Right renal cortex interstitium (tissue), 3 donors: ENCODE measurements at regions not wholly inside any gene's neighbourhood (a gene's known extent, or its start where the extent isn't known, plus 50 kb on each side); places are given as distances from the start of the nearest gene placed in this dataset.
"Not testable (repeated sequence)": the region's sequence is repeated elsewhere in the genome, so short reads cannot be mapped to it uniquely, and the experiment has no call there.

Source experiments
- DNase-seq, 3 donors: peaks; one replicate each; pipeline ENCODE4 v3.0.0-alpha.2; 2013; ENCODE audit warnings: low read depth in 3 of 3, low spot score in 2 of 3

GRCh38 chr2:212715411-212715810 is 176.8 kb upstream of the ERBB4 start:
- DNase-seq: not testable (repeated sequence)

- DNase-seq: no peak
These were observed 175.1 kb upstream of the ERBB4 start for GRCh38 chr2:212713681-212714080.

- DNase-seq: no peak
These were observed 174.4 kb upstream of the ERBB4 start for GRCh38 chr2:212712991-212713390.

DNA sequence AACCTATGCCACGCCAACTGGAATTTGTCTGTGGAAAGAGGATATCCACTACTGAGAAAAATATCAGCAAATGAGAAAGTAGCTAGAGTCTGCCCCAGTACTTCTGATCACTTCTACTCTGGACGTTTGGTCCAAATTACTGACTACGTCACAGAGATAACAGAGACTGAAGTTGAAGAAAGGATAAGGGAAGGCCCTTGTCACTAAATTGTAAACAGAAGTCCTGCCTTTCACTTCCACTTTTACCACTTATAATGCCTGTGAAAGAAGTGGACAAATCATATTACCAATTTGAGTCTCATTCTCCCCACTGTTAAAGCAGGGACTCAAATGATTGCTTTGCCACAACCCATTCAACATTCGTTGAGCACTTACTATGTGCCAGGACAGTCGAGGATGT is 173.9 kb upstream of the ERBB4 start:
- no peak for DNase-seq

DNA sequence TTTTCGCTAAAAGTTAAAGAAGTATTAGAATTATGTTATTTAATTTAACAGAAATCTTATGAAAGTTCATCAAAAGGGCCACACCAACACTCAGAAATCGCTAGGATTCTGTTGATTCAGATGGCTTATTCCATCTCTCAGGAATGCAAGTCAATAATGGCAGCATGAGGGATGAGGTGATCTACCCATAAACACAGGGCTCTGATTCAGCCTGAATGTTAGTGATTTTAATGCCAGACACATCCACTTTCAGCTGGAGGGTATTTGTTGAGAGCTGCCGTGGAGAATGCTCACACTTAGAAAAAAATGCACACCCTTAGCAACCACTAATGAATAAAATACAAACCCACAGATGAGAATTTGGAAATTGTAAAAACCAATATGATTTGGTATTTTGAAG is 173.3 kb upstream of the ERBB4 start:
- no peak for DNase-seq

- no peak for DNase-seq
These were observed 170.7 kb upstream of the ERBB4 start for GRCh38 chr2:212709280-212709679.

- DNase-seq: no peak
These were observed 169.8 kb upstream of the ERBB4 start for GRCh38 chr2:212708355-212708754.

GRCh38 chr2:212695426-212695825 is 156.8 kb upstream of the ERBB4 start:
- no peak for DNase-seq

DNA sequence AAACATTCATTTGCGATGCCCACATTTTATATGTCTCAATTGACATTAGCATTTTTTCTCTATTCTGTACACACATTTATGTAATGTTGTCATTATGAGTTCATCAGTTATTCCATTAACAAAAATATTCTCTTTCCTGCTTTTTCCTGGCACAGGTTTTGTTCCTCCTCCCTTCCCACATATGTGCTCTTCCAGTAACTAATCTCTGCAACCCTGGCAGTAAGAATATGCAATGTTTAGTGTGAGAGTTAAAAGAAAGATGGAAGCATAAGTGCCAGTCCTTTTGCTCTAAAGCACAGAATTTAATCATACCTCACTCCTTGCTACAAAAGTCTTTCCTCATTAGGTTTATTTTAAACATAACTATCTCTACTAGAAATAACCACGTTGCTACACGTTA is 155.8 kb upstream of the ERBB4 start:
- DNase-seq: no peak

DNA sequence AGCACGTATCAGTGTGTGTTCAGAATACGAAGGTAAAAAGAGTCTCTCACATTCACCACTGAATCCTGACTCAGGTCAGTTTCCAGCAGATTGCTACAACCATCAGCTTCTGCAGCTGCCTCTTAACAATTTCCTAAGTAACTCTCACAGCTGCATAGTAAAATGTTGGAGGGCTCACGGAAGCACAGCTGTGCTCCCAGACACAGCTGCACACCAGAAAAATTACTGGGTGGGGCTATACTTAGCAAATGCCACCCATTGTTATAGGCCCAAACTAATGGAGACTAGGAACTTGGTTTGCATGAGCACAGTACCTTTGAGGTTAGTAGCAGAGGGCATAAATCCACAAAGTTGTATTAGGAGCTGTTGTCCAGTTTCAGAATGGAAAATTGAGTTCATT is 153.9 kb upstream of the ERBB4 start:
- DNase-seq: no peak

GRCh38 chr2:212686285-212686895 is 147.8 kb upstream of the ERBB4 start:
- peak; percentile 37 to 56 (median 45) for DNase-seq

GRCh38 chr2:212683346-212684097 is 144.9 kb upstream of the ERBB4 start:
- no peak for DNase-seq

DNA sequence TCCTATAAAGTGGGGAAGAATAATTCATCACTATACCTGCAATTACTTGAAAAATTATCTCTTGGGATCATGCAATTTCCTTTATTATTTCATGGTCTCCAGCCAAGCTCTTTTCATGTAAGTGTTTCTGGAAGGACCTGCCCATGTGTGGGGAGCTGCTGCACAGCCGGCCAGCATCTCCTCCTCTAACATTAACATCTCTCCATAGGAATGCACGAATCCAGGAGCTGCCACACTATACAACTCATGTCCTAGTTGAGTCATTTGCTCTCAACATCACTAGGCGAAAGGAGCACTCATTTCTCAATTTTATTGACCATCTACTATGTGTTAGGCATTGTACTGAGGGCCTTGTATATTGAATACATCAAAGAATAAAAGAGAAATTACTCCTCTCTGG is 144.3 kb upstream of the ERBB4 start:
- DNase-seq: no peak

DNA sequence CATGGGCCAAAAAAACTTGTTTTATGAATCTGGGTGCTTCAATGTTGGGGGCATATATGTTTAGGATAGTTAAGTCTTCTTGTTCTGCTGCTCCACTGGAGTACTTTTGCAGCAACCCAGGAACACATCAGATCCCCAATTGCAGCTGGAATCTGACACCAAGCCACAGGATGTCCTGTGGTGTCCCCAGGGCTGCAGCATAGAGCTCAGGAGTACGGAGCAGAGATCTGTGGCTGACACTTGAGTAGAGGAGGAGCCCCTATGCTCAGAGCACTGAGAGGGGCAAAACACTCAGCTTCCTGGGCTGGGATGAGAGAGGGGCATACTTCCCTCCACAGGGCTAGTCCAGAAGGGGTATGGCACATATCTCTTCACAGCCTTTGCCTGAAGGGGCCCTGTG is 138.9 kb upstream of the ERBB4 start:
- no peak for DNase-seq

- DNase-seq: no peak
These were observed 133.6 kb upstream of the ERBB4 start for GRCh38 chr2:212672186-212672585.

DNA sequence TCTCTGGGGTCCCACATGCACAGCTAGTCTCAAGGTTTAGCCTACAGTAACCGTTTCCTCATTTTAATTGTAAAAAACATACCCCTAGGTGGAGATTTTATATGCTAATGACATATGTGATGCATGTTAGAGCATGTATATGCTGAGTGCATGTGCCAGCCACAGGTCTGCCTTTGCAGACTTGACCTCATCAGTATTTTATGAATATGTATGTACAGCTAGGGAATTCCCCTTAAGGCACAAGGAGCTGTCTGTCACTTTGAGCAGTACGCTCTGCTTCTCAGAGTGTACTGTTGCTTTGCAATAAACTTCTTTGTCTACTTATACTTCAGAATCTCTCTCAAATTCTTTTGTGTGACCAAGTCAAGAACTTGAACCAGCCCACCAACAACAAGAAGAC is 131.2 kb upstream of the ERBB4 start:
- DNase-seq: no peak

GRCh38 chr2:212667751-212668316 is 129.2 kb upstream of the ERBB4 start:
- no peak for DNase-seq

DNA sequence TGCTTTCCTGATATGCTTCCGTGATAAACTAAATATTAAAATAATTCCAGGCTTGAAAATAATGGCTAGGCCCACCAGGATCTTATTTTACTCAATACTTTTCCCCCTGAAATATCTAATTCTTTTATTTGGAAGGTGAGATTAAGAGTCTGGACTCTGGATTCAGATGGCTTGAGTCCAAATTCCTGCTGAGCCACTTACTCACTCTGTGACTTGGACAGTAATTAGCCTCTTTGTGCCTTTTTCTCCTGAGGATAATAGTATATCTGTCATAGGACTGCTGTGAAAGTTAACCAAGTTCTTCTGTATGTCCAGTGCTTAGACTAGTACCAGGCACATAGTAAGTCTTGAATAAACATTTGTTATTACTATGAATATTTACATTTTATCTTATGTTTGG is 127.3 kb upstream of the ERBB4 start:
- no peak for DNase-seq

- DNase-seq: no peak
These were observed 120.8 kb upstream of the ERBB4 start for GRCh38 chr2:212659441-212659840.

GRCh38 chr2:212649646-212650045 is 111.0 kb upstream of the ERBB4 start:
- no peak for DNase-seq

DNA sequence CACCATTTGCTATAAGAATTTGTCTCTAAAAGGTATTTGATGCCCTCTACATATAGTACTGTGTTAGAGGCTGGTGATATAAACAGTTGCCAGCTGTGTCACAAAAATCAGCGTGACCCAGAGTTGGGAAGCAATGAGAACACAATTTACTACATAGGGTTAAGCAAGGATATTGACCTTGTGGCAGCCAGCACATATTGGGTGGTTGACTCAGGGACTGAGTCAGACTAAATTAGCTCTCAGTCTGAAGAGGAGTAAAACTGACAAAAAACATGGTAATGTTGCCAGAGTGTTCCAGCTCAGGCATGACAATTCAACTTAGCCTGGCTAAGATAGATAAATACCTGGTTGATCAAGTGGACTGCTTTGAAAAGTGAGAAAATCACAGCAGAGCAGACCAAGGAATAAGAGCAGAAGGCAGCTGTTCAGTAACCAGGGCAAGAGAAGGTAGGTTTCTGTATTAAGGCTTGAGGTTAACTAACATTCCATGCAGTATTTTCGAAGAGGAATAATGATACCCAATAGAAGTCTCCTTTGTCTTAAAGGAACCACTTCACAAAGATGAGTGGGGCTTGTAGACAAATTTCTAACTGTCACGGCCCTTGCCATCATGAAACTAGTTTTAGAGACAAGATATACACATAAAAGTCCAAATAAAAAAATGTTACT is 108.2 kb upstream of the ERBB4 start:
- DNase-seq: no peak
